BLaER1 treated with 17β-estradiol and CSF1 and Interleukin-3, amounts not matched to agents 10 nM and 100 nM (cell line): ENCODE measurements at regions not wholly inside any gene's neighbourhood (a gene's known extent, or its start where the extent isn't known, plus 50 kb on each side); places are given as distances from the start of the nearest gene placed in this dataset.

Source experiments
- H3K27ac ChIP-seq, 11 experiments: shearing (Covaris generic); formaldehyde crosslinking; 2 replicates each; pipeline ENCODE4 v1.8.1; 2022
- H3K27me3 ChIP-seq, 11 experiments: shearing (Covaris generic); formaldehyde crosslinking; 2 replicates each; pipeline ENCODE4 v1.8.1; 2022
- H3K36me3 ChIP-seq, 11 experiments: shearing (Covaris generic); formaldehyde crosslinking; 2 replicates each; pipeline ENCODE4 v1.8.1; 2022
- H3K4me1 ChIP-seq, 10 experiments: shearing (Covaris generic); formaldehyde crosslinking; 2 replicates each; pipeline ENCODE4 v1.8.1; 2022
- H3K4me2 ChIP-seq, 11 experiments: shearing (Covaris generic); formaldehyde crosslinking; 2 replicates each; pipeline ENCODE4 v1.8.1; 2022
- H3K4me3 ChIP-seq, 10 experiments: shearing (Covaris generic); formaldehyde crosslinking; 2 replicates each; pipeline ENCODE4 v1.8.1; 2022
- H3K9ac ChIP-seq, 11 experiments: shearing (Covaris generic); formaldehyde crosslinking; 2 replicates each; pipeline ENCODE4 v1.8.1; 2022
- H3K9me3 ChIP-seq, 11 experiments: shearing (Covaris generic); formaldehyde crosslinking; replicated peaks in 1 of 11; 2 replicates each; pipeline ENCODE4 v1.8.1; 2022
- H4K20me1 ChIP-seq, 11 experiments: shearing (Covaris generic); formaldehyde crosslinking; 2 replicates each; pipeline ENCODE4 v1.8.1; 2022
- Cebpa-rat ChIP-seq, 11 experiments: shearing (Covaris generic); IDR thresholded peaks; 2 replicates each; pipeline ENCODE4 v1.8.1; 2022

DNA sequence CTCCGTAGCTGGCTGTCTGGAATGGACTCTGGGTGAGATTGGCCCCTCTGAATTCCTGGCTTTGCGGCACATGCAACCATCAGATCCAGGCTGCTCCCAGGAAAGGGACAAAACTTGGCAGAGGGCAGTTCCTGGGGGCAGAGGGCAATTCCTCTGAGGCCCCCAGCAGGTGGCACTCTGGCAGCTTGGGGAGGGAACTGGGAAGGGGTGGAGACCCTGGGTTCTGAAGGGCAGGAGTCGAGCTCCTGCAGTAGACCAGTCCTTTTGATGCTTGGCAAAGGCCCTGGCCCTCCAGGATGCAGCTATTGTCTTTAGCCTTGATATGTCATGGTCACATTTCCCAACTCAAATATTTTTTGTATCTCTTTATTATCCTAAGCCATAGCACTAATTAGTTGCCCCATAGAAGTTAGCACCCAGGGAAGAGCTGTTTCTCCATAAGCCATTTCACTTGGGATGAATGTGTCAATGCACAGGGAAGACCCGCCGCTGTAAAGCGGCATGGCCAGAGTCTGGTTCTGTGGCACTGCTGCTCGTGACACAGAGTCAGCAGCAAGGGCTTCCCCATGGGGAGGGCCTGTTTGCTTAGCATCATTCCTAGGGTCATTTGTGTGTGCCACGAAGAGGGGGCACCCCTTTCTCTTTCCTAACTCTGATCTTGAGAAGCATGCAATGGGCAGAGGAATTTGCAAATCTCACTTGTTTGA, 51.2 kb upstream of the CDK20 start:
- Histone ChIP-seq H3K4me1 (no peaks in the 10 kb centered on the region), H4K20me1 (no peaks in the 10 kb centered on the region), H3K27ac (no peak overlapping the region), H3K9me3 (peaks cover 0 to 4% (median 0%) of the 10 kb centered on the region in 11 experiments; a peak in 1 of 22 replicates), H3K9ac (no peak overlapping the region), H3K4me3 (no peak overlapping the region), H3K36me3 (no peaks in the 10 kb centered on the region), H3K4me2 (no peak overlapping the region), H3K27me3 (no peaks in the 10 kb centered on the region)
- no peak for TF ChIP-seq Cebpa-rat (IDR thresholded peaks at IDR 0.05)

DNA sequence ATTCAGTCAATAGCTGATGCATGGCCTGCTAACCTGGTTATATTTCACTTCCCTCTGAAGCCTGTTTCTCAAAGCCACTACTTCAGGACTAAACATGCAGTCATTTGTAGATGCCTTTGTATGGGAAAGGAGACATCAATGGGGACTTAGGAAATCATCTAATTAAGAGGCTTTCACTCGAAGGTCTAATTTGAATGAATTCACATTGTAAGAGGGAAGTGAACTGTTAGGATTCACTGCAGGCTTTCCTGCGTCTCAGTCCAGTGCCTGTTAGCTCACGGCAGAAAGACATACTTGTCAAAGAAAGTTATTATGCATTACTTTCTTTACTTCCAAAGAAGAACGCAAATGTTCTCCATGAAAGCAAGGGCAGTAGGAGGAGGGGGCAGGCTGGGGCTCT, 50.6 kb upstream of the CDK20 start:
- no peak overlapping the region for H3K4me3 ChIP-seq
- peaks cover 0 to 4% (median 0%) of the 10 kb centered on the region in 11 experiments; a peak in 1 of 22 replicates for H3K9me3 ChIP-seq
- H3K36me3 ChIP-seq, result no peaks in the 10 kb centered on the region
- no peak for TF ChIP-seq Cebpa-rat (IDR thresholded peaks at IDR 0.05)
- no peak overlapping the region for H3K9ac ChIP-seq
- H3K4me2 ChIP-seq, result no peak overlapping the region
- no peaks in the 10 kb centered on the region for H3K4me1 ChIP-seq
- no peak overlapping the region for H3K27ac ChIP-seq
- no peaks in the 10 kb centered on the region for H3K27me3 ChIP-seq
- H4K20me1 ChIP-seq, result no peaks in the 10 kb centered on the region
